ENCODE measurements at regions not wholly inside any gene's neighbourhood (a gene's known extent, or its start where the extent isn't known, plus 50 kb on each side); places are given as distances from the start of the nearest gene placed in this dataset.
"Not testable (repeated sequence)": the region's sequence is repeated elsewhere in the genome, so short reads cannot be mapped to it uniquely, and the experiment has no call there.

DNA sequence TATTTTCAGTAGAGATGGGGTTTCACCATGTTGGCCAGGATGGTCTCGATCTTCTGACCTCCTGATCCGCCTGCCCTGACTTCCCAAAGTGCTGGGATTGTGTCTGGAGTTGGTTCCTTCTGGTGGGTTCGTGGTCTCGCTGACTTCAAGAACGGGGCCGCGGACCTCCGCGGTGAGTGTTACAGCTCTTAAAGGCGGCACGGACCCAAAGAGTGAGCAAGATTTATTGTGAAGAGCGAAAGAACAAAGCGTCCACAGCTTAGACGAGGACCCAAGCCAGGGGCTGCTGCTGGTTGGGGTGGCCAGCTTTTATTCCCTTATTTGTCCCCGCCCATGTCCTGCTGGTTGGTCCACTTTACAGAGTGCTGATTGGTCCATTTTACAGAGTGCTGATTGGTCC, 111.3 kb upstream of the CHD2 start:
- TF ChIP-seq, protein P1, sequence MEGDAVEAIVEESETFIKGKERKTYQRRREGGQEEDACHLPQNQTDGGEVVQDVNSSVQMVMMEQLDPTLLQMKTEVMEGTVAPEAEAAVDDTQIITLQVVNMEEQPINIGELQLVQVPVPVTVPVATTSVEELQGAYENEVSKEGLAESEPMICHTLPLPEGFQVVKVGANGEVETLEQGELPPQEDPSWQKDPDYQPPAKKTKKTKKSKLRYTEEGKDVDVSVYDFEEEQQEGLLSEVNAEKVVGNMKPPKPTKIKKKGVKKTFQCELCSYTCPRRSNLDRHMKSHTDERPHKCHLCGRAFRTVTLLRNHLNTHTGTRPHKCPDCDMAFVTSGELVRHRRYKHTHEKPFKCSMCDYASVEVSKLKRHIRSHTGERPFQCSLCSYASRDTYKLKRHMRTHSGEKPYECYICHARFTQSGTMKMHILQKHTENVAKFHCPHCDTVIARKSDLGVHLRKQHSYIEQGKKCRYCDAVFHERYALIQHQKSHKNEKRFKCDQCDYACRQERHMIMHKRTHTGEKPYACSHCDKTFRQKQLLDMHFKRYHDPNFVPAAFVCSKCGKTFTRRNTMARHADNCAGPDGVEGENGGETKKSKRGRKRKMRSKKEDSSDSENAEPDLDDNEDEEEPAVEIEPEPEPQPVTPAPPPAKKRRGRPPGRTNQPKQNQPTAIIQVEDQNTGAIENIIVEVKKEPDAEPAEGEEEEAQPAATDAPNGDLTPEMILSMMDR (IDR thresholded peaks at IDR 0.05): not testable (repeated sequence)
- not testable (repeated sequence) for TF ChIP-seq POLR2A, EP300 (IDR thresholded peaks at IDR 0.05)
